NCI-H1417 treated with DMSO at 0.1 percent for 48 hours (cell line): ENCODE measurements at regions not wholly inside any gene's neighbourhood (a gene's known extent, or its start where the extent isn't known, plus 50 kb on each side); places are given as distances from the start of the nearest gene placed in this dataset.

Experiments
- DNase-seq: peaks from one replicate; lab custom pipeline; 2025; lab: John Stamatoyannopoulos, UW

- no peak for DNase-seq
Observed at GRCh38 chr4:114537352-114537751, 61.3 kb upstream of the UGT8 start.

- no peak for DNase-seq
Observed at GRCh38 chr4:114538012-114538617, 60.5 kb upstream of the UGT8 start.

- DNase-seq: no peak
Observed at GRCh38 chr4:114539985-114540384, 58.6 kb upstream of the UGT8 start.

- no peak for DNase-seq
Observed at GRCh38 chr4:114547340-114548134, 51.1 kb upstream of the UGT8 start.
